B cell (primary cell): ENCODE measurements at regions not wholly inside any gene's neighbourhood (a gene's known extent, or its start where the extent isn't known, plus 50 kb on each side); places are given as distances from the start of the nearest gene placed in this dataset.
"Not testable (repeated sequence)": the region's sequence is repeated elsewhere in the genome, so short reads cannot be mapped to it uniquely, and the experiment has no call there.

ENCODE experiments used
- ATAC-seq: fragments of 200-7000 bp; cut with Tn5 transposase; one replicate; pipeline ENCODE4 v1.10.0; 2021; ENCODE audit warnings: low read depth, mild to moderate bottlenecking, moderate number of reproducible peaks, moderate library complexity
- CTCF ChIA-PET: fragments of 350-600 bp; sonication (Branson Sonifier 250); formaldehyde crosslinking; loops from one replicate; lab custom pipeline; 2021; ENCODE audit warnings: antibody characterized with exemption, inconsistent platforms; lab: Charles Lee
- POLR2A ChIA-PET: fragments of 350-600 bp; sonication (Branson Sonifier 250); formaldehyde crosslinking; loops from one replicate; lab custom pipeline; 2021; ENCODE audit warnings: antibody characterized with exemption; lab: Charles Lee
- DNase-seq: peaks from one replicate; pipeline ENCODE4 v3.0.0; 2013
- H2AFZ ChIP-seq: 2 replicates; pipeline ENCODE4 v1.6.1; 2012; ENCODE audit warnings: mild to moderate bottlenecking, low read depth, low read length; ENCODE audit not compliant: insufficient read depth, poor library complexity, severe bottlenecking
- H3K27ac ChIP-seq, 2 donors: 1 replicate in 1 of 2; 2 replicates in 1 of 2; pipeline ENCODE4 v1.5.1; 2012 to 2013; ENCODE audit warnings: low read length in 2 of 2, mild to moderate bottlenecking in 2 of 2, moderate library complexity in 1 of 2
- H3K27me3 ChIP-seq, 4 experiments: fragments of 200-600 bp in 1 of 4; sonication (generic) in 1 of 4; replicated peaks in 1 of 4; 1 replicate in 2 of 4; 2 replicates in 2 of 4; pipeline versions ENCODE4 v1.6.1 to v1.7.0; 2013 to 2016; ENCODE audit warnings: low read length in 3 of 4, mild to moderate bottlenecking in 2 of 4, mixed read lengths in 1 of 4, moderate library complexity in 1 of 4; ENCODE audit not compliant: insufficient read depth in 4 of 4, control insufficient read depth in 3 of 4; ENCODE audit errors: control extremely low read depth in 1 of 4
- H3K36me3 ChIP-seq, 2 experiments: replicated peaks in 1 of 2; 1 replicate in 1 of 2; 2 replicates in 1 of 2; pipeline versions ENCODE4 v1.6.1 to v1.7.1; 2013; ENCODE audit warnings: low read length in 1 of 2; ENCODE audit not compliant: insufficient read depth in 2 of 2, control insufficient read depth in 1 of 2; ENCODE audit errors: control extremely low read depth in 1 of 2, extremely low read depth in 1 of 2
- H3K4me1 ChIP-seq, 2 donors: fragments of 200-600 bp in 1 of 2; sonication (generic) in 1 of 2; 1 replicate in 1 of 2; 2 replicates in 1 of 2; pipeline versions ENCODE4 v1.5.1 to v1.6.1; 2013 to 2017; ENCODE audit warnings: low read length in 2 of 2; ENCODE audit not compliant: control insufficient read depth in 2 of 2, insufficient read depth in 2 of 2
- H3K4me2 ChIP-seq: replicated peaks from 2 replicates; pipeline ENCODE3; 2012; ENCODE audit warnings: mild to moderate bottlenecking, low read depth, low read length; ENCODE audit not compliant: poor library complexity, severe bottlenecking
- H3K4me3 ChIP-seq, 5 experiments: fragments of 200-600 bp in 1 of 5; sonication (generic) in 1 of 5; 1 replicate in 3 of 5; 2 replicates in 2 of 5; pipeline versions ENCODE4 v1.5.1 to v1.7.0; 2011 to 2016; ENCODE audit warnings: low read length in 4 of 5, mild to moderate bottlenecking in 4 of 5, low read depth in 2 of 5, control low read depth in 1 of 5, moderate library complexity in 1 of 5; ENCODE audit not compliant: insufficient read depth in 1 of 5; ENCODE audit errors: control extremely low read depth in 1 of 5, extremely low read depth in 1 of 5
- H3K79me2 ChIP-seq: fragments of 200-600 bp; sonication (generic); one replicate; pipeline ENCODE4 v1.6.0; 2016; ENCODE audit warnings: low read length; ENCODE audit not compliant: control insufficient read depth, insufficient read depth
- H3K9ac ChIP-seq: fragments of 200-600 bp; sonication (generic); 2 replicates; pipeline ENCODE4 v1.6.1; 2017; ENCODE audit warnings: mild to moderate bottlenecking, low read length, moderate library complexity
- H3K9me3 ChIP-seq, 3 donors: one replicate each; pipeline versions ENCODE4 v1.6.1 to v1.7.1; 2013; ENCODE audit warnings: low read length in 2 of 3; ENCODE audit not compliant: control insufficient read depth in 2 of 3, insufficient read depth in 1 of 3; ENCODE audit errors: control extremely low read depth in 1 of 3
- H4K20me1 ChIP-seq: 2 replicates; pipeline ENCODE4 v1.6.0; 2012; ENCODE audit warnings: mild to moderate bottlenecking, low read length; ENCODE audit not compliant: insufficient read depth, control insufficient read depth, poor library complexity, severe bottlenecking
- H3K27ac Mint-ChIP-seq: one replicate; pipeline ENCODE4 v1.8.0; 2021; ENCODE audit warnings: mixed read lengths
- H3K27me3 Mint-ChIP-seq: one replicate; pipeline ENCODE4 v1.8.0; 2021; ENCODE audit warnings: mixed read lengths
- H3K4me1 Mint-ChIP-seq: one replicate; pipeline ENCODE4 v1.8.0; 2021; ENCODE audit warnings: mixed read lengths
- H3K4me3 Mint-ChIP-seq: one replicate; pipeline ENCODE4 v1.8.0; 2021; ENCODE audit warnings: mixed read lengths
- H3K9me3 Mint-ChIP-seq: one replicate; pipeline ENCODE4 v1.8.0; 2022; ENCODE audit warnings: mixed read lengths; ENCODE audit not compliant: insufficient read depth
- EZH2 ChIP-seq: IDR thresholded peaks from 2 replicates; pipeline ENCODE4 v1.6.1; 2012; ENCODE audit warnings: borderline replicate concordance, low read depth, mild to moderate bottlenecking, moderate library complexity, low read length; ENCODE audit not compliant: insufficient read depth, poor library complexity, severe bottlenecking
- WGBS: methylation state at CpG from one replicate; pipeline ENCODE4 v1.1.5; 2013; ENCODE audit warnings: missing lambda C conversion rate; ENCODE audit not compliant: insufficient coverage; 5-methylcytosine and 5-hydroxymethylcytosine counted together
- intact Hi-C: fragments of 100-400 bp; cut with micrococcal nuclease; formaldehyde crosslinking; loops from one replicate; pipeline ENCODE4 v1.10.0; 2022
- TF ChIP-seq, protein P1 (sequence below): fragments of 200-600 bp; IDR thresholded peaks from one replicate; pipeline ENCODE4 v1.8.0; 2022; ENCODE audit warnings: antibody characterized with exemption, mild to moderate bottlenecking

DNA sequence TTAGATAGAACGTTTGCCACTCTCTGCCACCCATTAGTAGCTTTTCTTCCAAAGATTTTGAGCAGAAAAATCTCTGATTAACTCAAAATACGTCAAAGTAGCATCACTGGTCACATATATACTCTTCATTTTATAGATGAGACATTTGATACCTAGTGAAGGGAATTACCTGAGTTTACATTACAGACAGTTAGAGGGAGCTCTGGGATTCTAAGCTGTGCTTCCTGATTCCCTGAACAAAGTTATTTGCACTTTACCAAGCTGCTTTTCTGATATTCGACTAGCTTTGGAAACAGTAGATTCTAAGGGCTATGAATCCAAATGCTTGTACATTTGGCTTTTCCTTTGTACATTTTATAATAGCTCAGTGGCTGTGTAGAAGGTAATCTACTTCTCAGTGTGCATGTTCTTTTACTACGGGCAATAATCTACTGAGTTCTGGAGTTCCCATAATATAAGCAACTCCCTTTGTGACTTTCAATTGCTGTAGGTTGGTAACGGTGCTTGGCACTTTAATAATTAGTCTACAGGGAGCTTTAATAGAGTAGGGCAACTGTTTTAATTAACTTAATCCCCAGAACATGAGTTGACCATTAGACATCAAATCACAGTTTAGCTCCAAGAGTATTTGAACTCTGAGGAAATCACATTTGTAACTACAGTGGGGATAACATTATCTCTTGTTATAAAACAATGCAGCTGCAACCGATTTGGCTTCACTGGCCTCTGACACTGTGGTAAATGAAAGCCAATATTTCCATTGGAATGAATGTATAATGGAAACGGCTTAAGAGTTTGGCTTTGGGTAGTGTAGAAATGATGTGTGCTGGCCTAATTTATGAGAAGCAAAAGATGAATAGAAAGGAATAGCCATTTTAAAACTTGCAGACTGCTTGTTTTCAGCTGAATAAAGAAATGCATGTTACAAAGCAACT is 1602.4 kb downstream of the STIM2 start:
- Histone ChIP-seq H3K9me3 (no peaks in the 10 kb centered on the region), H3K79me2 (no peaks in the 10 kb centered on the region), H2AFZ (no peak overlapping the region), H3K27ac (no peak overlapping the region), H3K4me1 (no peaks in the 10 kb centered on the region), H3K27me3 (no peaks in the 10 kb centered on the region), H3K36me3 (no peaks in the 10 kb centered on the region), H4K20me1 (no peaks in the 10 kb centered on the region), H3K4me2 (no peak overlapping the region), H3K4me3 (no peak overlapping the region), H3K9ac (no peak overlapping the region)
- H3K27ac Mint-ChIP-seq: no peak overlapping the region
- DNase-seq (no peak), ATAC-seq (no peak)
- TF ChIP-seq EZH2: no peak
- TF ChIP-seq, protein P1, sequence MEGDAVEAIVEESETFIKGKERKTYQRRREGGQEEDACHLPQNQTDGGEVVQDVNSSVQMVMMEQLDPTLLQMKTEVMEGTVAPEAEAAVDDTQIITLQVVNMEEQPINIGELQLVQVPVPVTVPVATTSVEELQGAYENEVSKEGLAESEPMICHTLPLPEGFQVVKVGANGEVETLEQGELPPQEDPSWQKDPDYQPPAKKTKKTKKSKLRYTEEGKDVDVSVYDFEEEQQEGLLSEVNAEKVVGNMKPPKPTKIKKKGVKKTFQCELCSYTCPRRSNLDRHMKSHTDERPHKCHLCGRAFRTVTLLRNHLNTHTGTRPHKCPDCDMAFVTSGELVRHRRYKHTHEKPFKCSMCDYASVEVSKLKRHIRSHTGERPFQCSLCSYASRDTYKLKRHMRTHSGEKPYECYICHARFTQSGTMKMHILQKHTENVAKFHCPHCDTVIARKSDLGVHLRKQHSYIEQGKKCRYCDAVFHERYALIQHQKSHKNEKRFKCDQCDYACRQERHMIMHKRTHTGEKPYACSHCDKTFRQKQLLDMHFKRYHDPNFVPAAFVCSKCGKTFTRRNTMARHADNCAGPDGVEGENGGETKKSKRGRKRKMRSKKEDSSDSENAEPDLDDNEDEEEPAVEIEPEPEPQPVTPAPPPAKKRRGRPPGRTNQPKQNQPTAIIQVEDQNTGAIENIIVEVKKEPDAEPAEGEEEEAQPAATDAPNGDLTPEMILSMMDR: no peak
- no peaks in the 10 kb centered on the region for H3K27me3 Mint-ChIP-seq
- POLR2A ChIA-PET: no interaction called here
- CTCF ChIA-PET: no interaction called here
- H3K9me3 Mint-ChIP-seq: no peaks in the 10 kb centered on the region
- intact Hi-C loops: no loop called here
- H3K4me1 Mint-ChIP-seq: no peaks in the 10 kb centered on the region
- 72% methylated on average over 2 of the region's 7 CpGs for WGBS
- no peak overlapping the region for H3K4me3 Mint-ChIP-seq

DNA sequence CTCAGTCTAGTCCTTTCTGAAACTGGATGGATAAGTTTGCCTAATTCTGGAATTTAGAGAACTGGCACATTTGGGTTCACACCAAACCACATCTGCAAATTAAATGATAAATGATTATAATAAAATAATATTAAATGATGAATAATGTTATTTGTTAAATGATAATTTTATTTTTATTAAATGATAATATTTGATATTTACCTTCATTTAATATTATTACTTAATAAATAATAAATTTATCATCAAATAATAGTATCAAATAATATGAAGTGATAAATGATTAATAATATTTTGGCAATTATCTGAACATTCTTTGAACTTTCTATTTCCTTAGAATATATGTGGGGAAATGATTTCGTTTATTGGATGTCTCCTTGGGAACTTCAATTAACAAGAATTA is 1604.2 kb downstream of the STIM2 start:
- no CpG with 5 or more reads among the region's 1 CpG for WGBS
- no peaks in the 10 kb centered on the region for H4K20me1 ChIP-seq
- H3K79me2 ChIP-seq: no peaks in the 10 kb centered on the region
- no peak overlapping the region for H3K4me3 ChIP-seq
- no peak overlapping the region for H3K9ac ChIP-seq
- H3K4me2 ChIP-seq: no peak overlapping the region
- ATAC-seq (no peak), DNase-seq (no peak)
- no peak overlapping the region for H2AFZ ChIP-seq
- no peaks in the 10 kb centered on the region for H3K27me3 ChIP-seq
- Mint-ChIP-seq H3K4me3 (no peak overlapping the region), H3K27ac (no peak overlapping the region), H3K4me1 (no peaks in the 10 kb centered on the region), H3K27me3 (no peaks in the 10 kb centered on the region), H3K9me3 (peaks cover 4% of the 10 kb centered on the region)
- H3K9me3 ChIP-seq: no peaks in the 10 kb centered on the region
- no peak overlapping the region for H3K27ac ChIP-seq
- H3K4me1 ChIP-seq: no peaks in the 10 kb centered on the region
- ChIA-PET CTCF (no interaction called here), POLR2A (no interaction called here)
- TF ChIP-seq, protein P1: no peak
- TF ChIP-seq EZH2: no peak
- H3K36me3 ChIP-seq: no peaks in the 10 kb centered on the region
- intact Hi-C loops: no loop called here

DNA sequence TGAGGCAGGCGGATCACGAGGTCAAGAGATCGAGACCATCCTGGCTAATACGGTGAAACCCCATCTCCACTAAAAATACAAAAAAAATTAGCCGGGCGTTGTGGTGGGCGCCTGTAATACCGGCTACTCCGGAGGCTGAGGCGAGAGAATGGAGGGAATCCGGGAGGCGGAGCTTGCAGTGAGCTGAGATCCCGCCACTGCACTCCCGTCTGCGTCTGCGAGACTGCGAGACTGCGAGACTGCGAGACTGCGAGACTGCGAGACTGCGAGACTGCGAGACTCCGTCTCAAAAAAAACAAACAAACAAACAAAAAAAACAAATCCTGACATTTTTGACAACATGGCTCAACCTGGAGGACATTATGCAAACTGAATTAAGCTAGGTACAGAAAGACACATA is 1606.2 kb downstream of the STIM2 start:
- WGBS: 93% methylated on average over 10 of the region's 24 CpGs
- H3K27ac ChIP-seq, H2AFZ ChIP-seq, intact Hi-C loops, H3K4me3 ChIP-seq, H3K4me2 ChIP-seq, H3K79me2 ChIP-seq, H3K9ac ChIP-seq, H3K9me3 Mint-ChIP-seq, ATAC-seq, H4K20me1 ChIP-seq, H3K27me3 Mint-ChIP-seq, DNase-seq, H3K9me3 ChIP-seq, H3K4me1 Mint-ChIP-seq, H3K4me1 ChIP-seq, H3K27ac Mint-ChIP-seq, H3K36me3 ChIP-seq, CTCF ChIA-PET, H3K27me3 ChIP-seq, POLR2A ChIA-PET, H3K4me3 Mint-ChIP-seq: not testable (repeated sequence)
